ENCODE measurements at regions not wholly inside any gene's neighbourhood (a gene's known extent, or its start where the extent isn't known, plus 50 kb on each side); places are given as distances from the start of the nearest gene placed in this dataset.
"Not testable (repeated sequence)": the region's sequence is repeated elsewhere in the genome, so short reads cannot be mapped to it uniquely, and the experiment has no call there.

- not testable (repeated sequence) for TF ChIP-seq EP300 (IDR thresholded peaks at IDR 0.05)
- TF ChIP-seq, protein P1, sequence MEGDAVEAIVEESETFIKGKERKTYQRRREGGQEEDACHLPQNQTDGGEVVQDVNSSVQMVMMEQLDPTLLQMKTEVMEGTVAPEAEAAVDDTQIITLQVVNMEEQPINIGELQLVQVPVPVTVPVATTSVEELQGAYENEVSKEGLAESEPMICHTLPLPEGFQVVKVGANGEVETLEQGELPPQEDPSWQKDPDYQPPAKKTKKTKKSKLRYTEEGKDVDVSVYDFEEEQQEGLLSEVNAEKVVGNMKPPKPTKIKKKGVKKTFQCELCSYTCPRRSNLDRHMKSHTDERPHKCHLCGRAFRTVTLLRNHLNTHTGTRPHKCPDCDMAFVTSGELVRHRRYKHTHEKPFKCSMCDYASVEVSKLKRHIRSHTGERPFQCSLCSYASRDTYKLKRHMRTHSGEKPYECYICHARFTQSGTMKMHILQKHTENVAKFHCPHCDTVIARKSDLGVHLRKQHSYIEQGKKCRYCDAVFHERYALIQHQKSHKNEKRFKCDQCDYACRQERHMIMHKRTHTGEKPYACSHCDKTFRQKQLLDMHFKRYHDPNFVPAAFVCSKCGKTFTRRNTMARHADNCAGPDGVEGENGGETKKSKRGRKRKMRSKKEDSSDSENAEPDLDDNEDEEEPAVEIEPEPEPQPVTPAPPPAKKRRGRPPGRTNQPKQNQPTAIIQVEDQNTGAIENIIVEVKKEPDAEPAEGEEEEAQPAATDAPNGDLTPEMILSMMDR (IDR thresholded peaks at IDR 0.05) = not testable (repeated sequence)
Measured at GRCh38 chr2:132337135-132337534, 79.5 kb upstream of the GPR39 start.
